OCI-LY7 (cell line): ENCODE measurements at regions not wholly inside any gene's neighbourhood (a gene's known extent, or its start where the extent isn't known, plus 50 kb on each side); places are given as distances from the start of the nearest gene placed in this dataset.

ENCODE experiments used
- EZH2phosphoT487 ChIP-seq: fragments of 200-600 bp; sonication (generic); IDR thresholded peaks from 2 replicates; pipeline ENCODE4 v1.6.1; 2018; ENCODE audit warnings: low read depth, borderline replicate concordance, mild to moderate bottlenecking, mixed run types, antibody characterized with exemption, low read length, moderate library complexity, mixed read lengths
- TF ChIP-seq, protein P1 (sequence below): fragments of 200-600 bp; sonication (generic); conservative IDR thresholded peaks from 2 replicates; pipeline ENCODE4 v1.5.1; 2014; ENCODE audit warnings: mild to moderate bottlenecking, antibody characterized with exemption, low read length, moderate library complexity, mixed read lengths

DNA sequence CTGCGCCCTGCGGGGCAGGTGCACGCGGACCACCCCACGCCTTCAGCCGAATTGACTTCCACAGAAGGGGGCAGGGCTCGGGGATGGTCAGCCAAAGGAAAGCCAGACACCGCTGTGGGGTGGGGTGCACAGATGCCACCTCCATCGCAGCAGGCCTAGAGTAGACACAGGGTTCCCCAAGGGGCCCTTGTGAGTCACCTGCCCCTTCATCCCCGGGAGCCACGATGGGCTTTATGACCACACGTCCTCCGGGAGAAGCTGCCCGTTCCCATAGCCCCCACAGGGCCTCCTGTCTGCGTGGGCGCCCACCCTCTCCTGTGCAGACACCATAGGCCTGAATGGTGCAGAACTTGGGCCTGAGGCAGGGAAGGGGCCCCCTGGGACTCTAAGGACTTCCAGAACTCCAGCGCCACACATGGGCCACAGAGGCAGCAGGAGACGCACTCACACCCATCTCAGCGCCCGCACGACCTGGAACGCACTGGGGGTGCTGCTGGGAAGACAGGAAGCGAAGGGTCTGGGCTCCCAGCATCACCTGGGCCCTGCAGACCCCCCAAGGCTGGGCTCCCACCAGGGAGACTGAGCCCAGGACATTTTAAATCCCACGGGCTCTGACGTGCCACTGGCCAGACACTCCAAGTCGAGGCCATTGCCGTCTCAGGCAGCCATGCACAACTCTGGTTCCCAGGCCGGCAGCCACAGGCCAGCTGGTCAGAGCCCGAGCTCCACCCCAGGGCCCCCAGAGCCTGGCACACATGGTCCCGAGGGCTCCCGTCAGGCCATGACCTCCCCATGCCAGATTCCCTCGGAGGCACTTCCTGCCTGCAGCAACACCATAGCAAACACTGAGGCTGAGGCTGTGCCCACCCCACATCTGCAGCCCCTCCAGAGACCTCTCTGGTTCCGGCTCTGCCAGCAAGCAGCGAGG lies 134.2 kb downstream of the DLL1 start:
- TF ChIP-seq, protein P1, sequence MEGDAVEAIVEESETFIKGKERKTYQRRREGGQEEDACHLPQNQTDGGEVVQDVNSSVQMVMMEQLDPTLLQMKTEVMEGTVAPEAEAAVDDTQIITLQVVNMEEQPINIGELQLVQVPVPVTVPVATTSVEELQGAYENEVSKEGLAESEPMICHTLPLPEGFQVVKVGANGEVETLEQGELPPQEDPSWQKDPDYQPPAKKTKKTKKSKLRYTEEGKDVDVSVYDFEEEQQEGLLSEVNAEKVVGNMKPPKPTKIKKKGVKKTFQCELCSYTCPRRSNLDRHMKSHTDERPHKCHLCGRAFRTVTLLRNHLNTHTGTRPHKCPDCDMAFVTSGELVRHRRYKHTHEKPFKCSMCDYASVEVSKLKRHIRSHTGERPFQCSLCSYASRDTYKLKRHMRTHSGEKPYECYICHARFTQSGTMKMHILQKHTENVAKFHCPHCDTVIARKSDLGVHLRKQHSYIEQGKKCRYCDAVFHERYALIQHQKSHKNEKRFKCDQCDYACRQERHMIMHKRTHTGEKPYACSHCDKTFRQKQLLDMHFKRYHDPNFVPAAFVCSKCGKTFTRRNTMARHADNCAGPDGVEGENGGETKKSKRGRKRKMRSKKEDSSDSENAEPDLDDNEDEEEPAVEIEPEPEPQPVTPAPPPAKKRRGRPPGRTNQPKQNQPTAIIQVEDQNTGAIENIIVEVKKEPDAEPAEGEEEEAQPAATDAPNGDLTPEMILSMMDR = no peak
- TF ChIP-seq EZH2phosphoT487 = no peak
